DOHH2 (cell line): ENCODE measurements at regions not wholly inside any gene's neighbourhood (a gene's known extent, or its start where the extent isn't known, plus 50 kb on each side); places are given as distances from the start of the nearest gene placed in this dataset.

Source experiments
- H3F3A ChIP-seq: fragments of 200-600 bp; sonication (generic), shearing (Covaris generic); 2 replicates; pipeline ENCODE4 v1.6.0; 2016; ENCODE audit warnings: antibody characterized with exemption, mild to moderate bottlenecking; ENCODE audit not compliant: control insufficient read depth, insufficient read depth
- H3K27ac ChIP-seq: fragments of 200-600 bp; sonication (generic); 2 replicates; pipeline ENCODE4 v1.5.1; 2014; ENCODE audit warnings: low read depth, mild to moderate bottlenecking, low read length, moderate library complexity
- H3K27me3 ChIP-seq: fragments of 200-600 bp; sonication (generic); 2 replicates; pipeline ENCODE4 v1.6.1; 2014; ENCODE audit warnings: mild to moderate bottlenecking, low read length, mixed read lengths; ENCODE audit not compliant: control insufficient read depth
- H3K36me3 ChIP-seq: fragments of 200-600 bp; sonication (generic); 2 replicates; pipeline ENCODE4 v1.6.1; 2014; ENCODE audit warnings: mild to moderate bottlenecking, low read length, moderate library complexity, mixed read lengths; ENCODE audit not compliant: control insufficient read depth
- H3K4me1 ChIP-seq: fragments of 200-600 bp; sonication (generic); 2 replicates; pipeline ENCODE4 v1.6.1; 2014; ENCODE audit warnings: mild to moderate bottlenecking, low read length, mixed read lengths; ENCODE audit not compliant: control insufficient read depth
- H3K4me2 ChIP-seq: fragments of 200-600 bp; sonication (generic); 2 replicates; pipeline ENCODE4 v1.6.0; 2014; ENCODE audit warnings: mild to moderate bottlenecking, low read length, moderate library complexity
- H3K4me3 ChIP-seq: fragments of 200-600 bp; sonication (generic); 2 replicates; pipeline ENCODE4 v1.5.1; 2014; ENCODE audit warnings: mild to moderate bottlenecking, low read length, mixed read lengths
- H3K79me2 ChIP-seq: fragments of 200-600 bp; sonication (generic); 2 replicates; pipeline ENCODE4 v1.6.1; 2014; ENCODE audit warnings: mild to moderate bottlenecking, low read length, mixed read lengths; ENCODE audit not compliant: control insufficient read depth
- H3K9me2 ChIP-seq: fragments of 200-600 bp; sonication (generic); replicated peaks from 2 replicates; pipeline ENCODE4 v1.6.1; 2014; ENCODE audit warnings: mild to moderate bottlenecking, low read length, mixed read lengths; ENCODE audit not compliant: control insufficient read depth
- H3K9me3 ChIP-seq: fragments of 200-600 bp; sonication (generic); 2 replicates; pipeline ENCODE4 v1.6.1; 2014; ENCODE audit warnings: antibody characterized with exemption, low read length, mixed read lengths; ENCODE audit not compliant: control insufficient read depth, insufficient read depth
- H4K20me1 ChIP-seq: fragments of 200-600 bp; sonication (generic); 2 replicates; pipeline ENCODE4 v1.6.0; 2014; ENCODE audit warnings: low read depth, mild to moderate bottlenecking, antibody characterized with exemption, low read length, moderate library complexity; ENCODE audit not compliant: control insufficient read depth, insufficient read depth
- CTCF ChIP-seq: fragments of 200-600 bp; sonication (generic); IDR thresholded peaks from one replicate; pipeline ENCODE4 v1.5.1; 2014; ENCODE audit warnings: antibody characterized with exemption, mild to moderate bottlenecking, low read depth, low read length; ENCODE audit not compliant: poor library complexity, severe bottlenecking
- EZH2phosphoT487 ChIP-seq: fragments of 200-600 bp; sonication (generic); IDR thresholded peaks from 2 replicates; pipeline ENCODE4 v1.6.1; 2017; ENCODE audit warnings: borderline replicate concordance, mild to moderate bottlenecking, antibody characterized with exemption, low read length, moderate library complexity, mixed read lengths

GRCh38 chr7:25694211-25694610, 457.8 kb upstream of the NFE2L3 start:
- no peaks in the 10 kb centered on the region for H3K4me1 ChIP-seq
- H3K79me2 ChIP-seq, result no peaks in the 10 kb centered on the region
- no peak overlapping the region for H3K4me2 ChIP-seq
- no peaks in the 10 kb centered on the region for H3K36me3 ChIP-seq
- H3K4me3 ChIP-seq, result no peak overlapping the region
- no peaks in the 10 kb centered on the region for H4K20me1 ChIP-seq
- H3K27me3 ChIP-seq, result 0 out of 2 replicates have a peak, but pooled peaks cover 4% of the 10 kb centered on the region
- H3K9me3 ChIP-seq, result no peaks in the 10 kb centered on the region
- TF ChIP-seq EZH2phosphoT487 (no peak), CTCF (no peak)
- no peaks in the 10 kb centered on the region for H3F3A ChIP-seq
- no peak overlapping the region for H3K27ac ChIP-seq
- no peaks in the 10 kb centered on the region for H3K9me2 ChIP-seq

GRCh38 chr7:25694699-25695098, 457.3 kb upstream of the NFE2L3 start:
- TF ChIP-seq EZH2phosphoT487, result no peak
- TF ChIP-seq CTCF, result no peak
- Histone ChIP-seq H3K4me3 (no peak overlapping the region), H3K27ac (no peak overlapping the region), H3K9me3 (no peaks in the 10 kb centered on the region), H3K4me2 (no peak overlapping the region), H3K27me3 (0 out of 2 replicates have a peak, but pooled peaks cover 4% of the 10 kb centered on the region), H3K79me2 (no peaks in the 10 kb centered on the region), H3K9me2 (no peaks in the 10 kb centered on the region), H3K36me3 (no peaks in the 10 kb centered on the region), H3K4me1 (no peaks in the 10 kb centered on the region), H3F3A (no peaks in the 10 kb centered on the region), H4K20me1 (no peaks in the 10 kb centered on the region)

GRCh38 chr7:25696571-25696970, 455.4 kb upstream of the NFE2L3 start:
- no peak for TF ChIP-seq EZH2phosphoT487
- no peak for TF ChIP-seq CTCF

More at GRCh38 chr7:25696571-25696970, 455.4 kb upstream of the NFE2L3 start:
- Histone ChIP-seq H3K27me3 (no peaks in the 10 kb centered on the region), H3K79me2 (no peaks in the 10 kb centered on the region), H3K36me3 (no peaks in the 10 kb centered on the region), H3K9me3 (peaks cover 8% of the 10 kb centered on the region), H3K9me2 (no peaks in the 10 kb centered on the region), H3F3A (no peaks in the 10 kb centered on the region), H4K20me1 (no peaks in the 10 kb centered on the region), H3K4me2 (no peak overlapping the region), H3K27ac (no peak overlapping the region), H3K4me1 (no peaks in the 10 kb centered on the region), H3K4me3 (no peak overlapping the region)
